H1 (cell line): ENCODE measurements at regions not wholly inside any gene's neighbourhood (a gene's known extent, or its start where the extent isn't known, plus 50 kb on each side); places are given as distances from the start of the nearest gene placed in this dataset.

Experiments used
- CTCF ChIP-seq, 3 experiments: IDR thresholded peaks; 1 replicate in 2 of 3; 2 replicates in 1 of 3; pipeline versions ENCODE4 v1.5.1 to v1.6.1; 2011; ENCODE audit warnings: low read length in 3 of 3, mild to moderate bottlenecking in 3 of 3, inconsistent platforms in 2 of 3, low read depth in 1 of 3, moderate library complexity in 1 of 3; ENCODE audit not compliant: insufficient read depth in 1 of 3; ENCODE audit errors: control extremely low read depth in 1 of 3
- POLR2A ChIP-seq, 2 experiments: IDR thresholded peaks; 1 replicate in 1 of 2; 2 replicates in 1 of 2; pipeline ENCODE4 v1.6.1; 2011; ENCODE audit warnings: low read depth in 2 of 2, low read length in 2 of 2, mild to moderate bottlenecking in 2 of 2; ENCODE audit errors: control extremely low read depth in 1 of 2
- SP2 ChIP-seq: IDR thresholded peaks from 2 replicates; pipeline ENCODE4 v1.6.1; 2012; ENCODE audit warnings: mild to moderate bottlenecking, low read length, inconsistent platforms
- TBP ChIP-seq: IDR thresholded peaks from 2 replicates; pipeline ENCODE4 v1.6.1; 2011; ENCODE audit warnings: low read depth, low read length, improper control_type of control experiment

GRCh38 chr2:123502931-123503330 lies 522.2 kb upstream of the CNTNAP5 start:
- TF ChIP-seq POLR2A (IDR thresholded peaks at IDR 0.05; ENCODE audit: control extremely low read depth in 1 of 2, low read depth in 2 of 2, low read length in 2 of 2) (no peak), CTCF (IDR thresholded peaks at IDR 0.05; ENCODE audit: control extremely low read depth in 1 of 3, insufficient read depth in 1 of 3, low read depth in 1 of 3, low read length in 3 of 3) (no peak), TBP (no peak), SP2 (no peak)
